Uterus (tissue), 2 donors: ENCODE measurements at regions not wholly inside any gene's neighbourhood (a gene's known extent, or its start where the extent isn't known, plus 50 kb on each side); places are given as distances from the start of the nearest gene placed in this dataset.

Source experiments
- CTCF ChIP-seq, 4 experiments: fragments of 200-600 bp in 2 of 4; fragments of 450-650 bp in 2 of 4; sonication (generic) in 2 of 4; IDR thresholded peaks; one replicate each; pipeline ENCODE4 v1.5.1; 2016 to 2019; ENCODE audit warnings: antibody characterized with exemption in 4 of 4, mild to moderate bottlenecking in 2 of 4, moderate library complexity in 1 of 4
- POLR2A ChIP-seq, 2 donors: fragments of 450-650 bp; IDR thresholded peaks; one replicate each; pipeline ENCODE4 v1.6.1; 2016; ENCODE audit warnings: antibody characterized with exemption in 2 of 2, mild to moderate bottlenecking in 1 of 2, moderate library complexity in 1 of 2

GRCh38 chr13:97884707-97885468, 68.6 kb upstream of the IPO5 start:
- no peak for TF ChIP-seq CTCF (IDR thresholded peaks at IDR 0.05)
- no peak for TF ChIP-seq POLR2A (IDR thresholded peaks at IDR 0.05)
